Thymus (tissue), 11 donors: ENCODE measurements at regions not wholly inside any gene's neighbourhood (a gene's known extent, or its start where the extent isn't known, plus 50 kb on each side); places are given as distances from the start of the nearest gene placed in this dataset.

Experiments used
- DNase-seq, 9 donors: peaks; one replicate each; pipeline ENCODE4 v3.0.0-alpha.2; 2013; ENCODE audit warnings: low spot score in 9 of 9, low read depth in 6 of 9, missing footprints in 1 of 9
- H3K27ac ChIP-seq, 2 donors: one replicate each; pipeline ENCODE4 v1.5.1; 2013; ENCODE audit warnings: control low read depth in 1 of 2, low read depth in 1 of 2, low read length in 1 of 2, mild to moderate bottlenecking in 1 of 2, moderate library complexity in 1 of 2
- H3K27me3 ChIP-seq, 2 donors: one replicate each; pipeline ENCODE4 v1.5.1; 2013; ENCODE audit warnings: low read length in 1 of 2; ENCODE audit not compliant: control insufficient read depth in 2 of 2, insufficient read depth in 1 of 2
- H3K36me3 ChIP-seq, 2 donors: one replicate each; pipeline ENCODE4 v1.5.1; 2013; ENCODE audit warnings: low read length in 1 of 2, mild to moderate bottlenecking in 1 of 2, moderate library complexity in 1 of 2; ENCODE audit not compliant: control insufficient read depth in 2 of 2, insufficient read depth in 2 of 2
- H3K4me1 ChIP-seq, 2 donors: one replicate each; pipeline ENCODE4 v1.5.1; 2013; ENCODE audit warnings: low read length in 2 of 2; ENCODE audit not compliant: control insufficient read depth in 2 of 2, insufficient read depth in 2 of 2
- H3K4me3 ChIP-seq, 2 donors: one replicate each; pipeline ENCODE4 v1.5.1; 2013; ENCODE audit warnings: low read length in 2 of 2, control low read depth in 1 of 2, mild to moderate bottlenecking in 1 of 2
- H3K9me3 ChIP-seq, 2 donors: one replicate each; pipeline ENCODE4 v1.5.1; 2013; ENCODE audit warnings: low read length in 1 of 2, mild to moderate bottlenecking in 1 of 2; ENCODE audit not compliant: control insufficient read depth in 2 of 2, insufficient read depth in 1 of 2
- WGBS: extraction: QIAGEN DNeasy Blood & Tissue Kit; methylation state at CpG from one replicate; pipeline ENCODE4 v1.1.7; 2013; 5-methylcytosine and 5-hydroxymethylcytosine counted together
- donor health status: healthy.

- WGBS: 91% methylated on average over 2 of the region's 2 CpGs
- no peak overlapping the region for H3K4me3 ChIP-seq
- H3K9me3 ChIP-seq: no peaks in the 10 kb centered on the region
These were observed 276.8 kb upstream of the AKR1E2 start for GRCh38 chr10:4549139-4549653.

GRCh38 chr10:4546931-4547330 is 279.1 kb upstream of the AKR1E2 start:
- Histone ChIP-seq H3K36me3 (no peaks in the 10 kb centered on the region), H3K4me3 (no peak overlapping the region), H3K27ac (no peak overlapping the region), H3K4me1 (no peaks in the 10 kb centered on the region), H3K9me3 (no peaks in the 10 kb centered on the region), H3K27me3 (no peaks in the 10 kb centered on the region)
- WGBS: 96% methylated on average over 1 of the region's 1 CpG
- no peak for DNase-seq

More at GRCh38 chr10:4549139-4549653, 276.8 kb upstream of the AKR1E2 start:
- no peaks in the 10 kb centered on the region for H3K36me3 ChIP-seq
- H3K27me3 ChIP-seq: no peaks in the 10 kb centered on the region
- H3K27ac ChIP-seq: no peak overlapping the region
- DNase-seq: no peak
- H3K4me1 ChIP-seq: no peaks in the 10 kb centered on the region

GRCh38 chr10:4546500-4546899 is 279.5 kb upstream of the AKR1E2 start:
- H3K9me3 ChIP-seq: no peaks in the 10 kb centered on the region
- 97% methylated on average over 7 of the region's 7 CpGs for WGBS
- DNase-seq: no peak

DNA sequence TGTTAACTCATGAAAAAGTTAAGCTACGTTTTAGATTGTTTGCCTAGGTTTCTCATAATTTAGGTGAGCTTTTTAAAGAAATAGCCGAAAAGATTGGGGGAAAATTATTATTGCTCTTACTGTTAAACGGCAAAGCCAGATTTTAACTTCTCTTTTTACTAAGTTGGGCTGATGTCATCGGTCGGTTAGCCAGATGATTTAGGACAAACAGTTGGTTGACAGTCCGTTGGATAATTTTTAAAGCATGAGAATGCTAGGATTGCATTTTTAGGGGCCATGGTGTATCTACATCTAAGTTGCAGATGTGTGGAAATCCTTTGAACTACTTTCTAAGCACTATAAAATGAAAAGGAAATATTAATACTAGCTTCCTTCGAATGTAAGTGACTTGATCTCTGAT is 280.9 kb upstream of the AKR1E2 start:
- Histone ChIP-seq H3K4me1 (no peaks in the 10 kb centered on the region), H3K9me3 (no peaks in the 10 kb centered on the region), H3K27ac (no peak overlapping the region), H3K27me3 (no peaks in the 10 kb centered on the region), H3K36me3 (no peaks in the 10 kb centered on the region), H3K4me3 (no peak overlapping the region)
- DNase-seq: no peak
- WGBS: 22% methylated on average over 7 of the region's 7 CpGs

More at GRCh38 chr10:4546500-4546899, 279.5 kb upstream of the AKR1E2 start:
- Histone ChIP-seq H3K27ac (no peak overlapping the region), H3K4me1 (no peaks in the 10 kb centered on the region), H3K36me3 (no peaks in the 10 kb centered on the region), H3K4me3 (no peak overlapping the region), H3K27me3 (no peaks in the 10 kb centered on the region)

DNA sequence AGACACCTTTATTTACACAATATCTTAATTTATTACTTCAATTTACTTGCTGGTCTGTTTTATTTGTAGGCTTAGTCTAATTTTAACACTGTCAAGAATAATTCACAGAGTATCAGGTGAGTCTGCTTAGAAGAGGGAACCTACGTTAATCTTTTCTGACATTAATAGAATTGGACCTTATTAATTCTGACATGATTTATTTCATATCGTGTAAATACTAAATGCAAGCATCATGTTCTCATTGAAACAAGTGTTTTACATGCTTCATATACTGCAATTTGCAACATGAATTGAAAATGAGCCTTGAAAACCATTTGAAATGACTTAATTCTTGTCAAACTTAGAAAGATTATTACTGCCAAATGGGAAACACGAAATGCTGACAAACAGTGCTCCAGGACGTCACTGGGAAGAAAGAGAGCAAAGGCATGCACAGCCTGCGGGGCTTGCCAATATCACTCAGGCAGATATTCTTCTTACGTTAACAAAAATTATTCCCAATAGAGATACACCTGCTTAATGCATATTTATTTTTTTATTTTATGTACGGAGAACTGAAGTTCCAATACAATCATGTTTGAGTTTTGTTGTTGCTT is 282.0 kb upstream of the AKR1E2 start:
- 95% methylated on average over 7 of the region's 7 CpGs for WGBS
- H3K4me1 ChIP-seq: no peaks in the 10 kb centered on the region
- H3K27ac ChIP-seq: no peak overlapping the region
- H3K4me3 ChIP-seq: no peak overlapping the region
- no peaks in the 10 kb centered on the region for H3K27me3 ChIP-seq
- no peaks in the 10 kb centered on the region for H3K36me3 ChIP-seq
- DNase-seq: no peak
- no peaks in the 10 kb centered on the region for H3K9me3 ChIP-seq

DNA sequence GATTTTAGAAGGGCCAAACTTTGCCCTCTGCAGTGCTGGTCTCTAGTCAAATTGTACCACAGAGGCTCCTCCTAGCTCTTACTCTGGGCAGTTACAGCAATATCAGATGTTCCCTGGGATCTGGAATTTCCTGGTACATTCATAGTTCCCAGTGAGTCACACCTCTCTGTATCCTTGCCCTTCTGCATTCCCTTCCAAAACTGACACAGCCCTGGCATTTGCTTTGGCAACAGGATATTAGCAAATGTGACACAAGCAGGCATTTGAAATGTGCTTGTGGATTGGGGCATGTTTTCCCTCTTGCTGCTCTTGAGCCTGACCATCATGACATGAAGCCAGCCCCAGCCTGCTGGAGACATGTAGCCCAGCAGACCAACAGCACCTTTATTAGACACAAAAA is 284.7 kb upstream of the AKR1E2 start:
- Histone ChIP-seq H3K4me1 (no peaks in the 10 kb centered on the region), H3K9me3 (no peaks in the 10 kb centered on the region), H3K27ac (no peak overlapping the region), H3K36me3 (no peaks in the 10 kb centered on the region), H3K27me3 (no peaks in the 10 kb centered on the region), H3K4me3 (no peak overlapping the region)
- no peak for DNase-seq

DNA sequence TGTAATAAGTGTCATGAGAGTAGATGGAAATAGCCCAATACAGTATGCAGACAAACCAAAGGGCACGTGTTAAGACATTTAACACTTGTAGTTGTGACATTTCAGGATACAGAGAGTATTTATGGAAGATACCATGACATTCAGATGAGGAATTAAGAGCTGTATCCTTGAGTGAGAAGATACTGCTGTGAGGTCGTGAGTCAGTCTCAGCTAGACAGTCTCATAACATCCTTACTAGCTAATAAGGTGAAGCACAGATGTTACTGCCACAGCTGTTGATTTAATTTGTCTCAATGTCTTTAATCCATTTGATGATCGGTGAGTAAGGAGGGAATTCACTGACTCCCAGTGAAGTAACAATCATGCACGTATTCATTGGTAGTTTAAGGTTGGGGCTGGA is 288.0 kb upstream of the AKR1E2 start:
- DNase-seq: no peak
- Histone ChIP-seq H3K36me3 (no peaks in the 10 kb centered on the region), H3K4me3 (no peak overlapping the region), H3K9me3 (no peaks in the 10 kb centered on the region), H3K27me3 (no peaks in the 10 kb centered on the region), H3K27ac (no peak overlapping the region), H3K4me1 (no peaks in the 10 kb centered on the region)
- WGBS: 95% methylated on average over 4 of the region's 4 CpGs

DNA sequence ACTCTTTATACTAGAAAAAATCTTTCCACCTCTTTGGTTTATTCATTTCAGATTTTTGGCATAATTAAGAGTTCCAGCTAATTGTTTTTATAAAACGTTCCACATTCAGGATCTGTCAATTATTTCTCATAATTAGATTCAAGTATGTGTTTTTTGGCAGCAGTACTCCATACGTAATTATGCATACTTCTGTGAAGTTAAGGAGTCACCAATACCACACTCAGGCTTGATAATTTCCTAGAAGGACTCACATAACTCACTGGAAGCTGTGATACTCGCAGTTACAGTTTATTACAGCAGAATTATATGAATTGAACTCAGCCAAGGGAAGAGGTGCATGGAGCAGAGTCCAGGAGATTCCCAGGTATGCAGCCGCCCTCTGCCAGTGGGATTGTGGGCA is 290.5 kb upstream of the AKR1E2 start:
- H3K9me3 ChIP-seq: no peaks in the 10 kb centered on the region
- H3K27ac ChIP-seq: no peak overlapping the region
- DNase-seq: no peak
- H3K36me3 ChIP-seq: no peaks in the 10 kb centered on the region
- no peak overlapping the region for H3K4me3 ChIP-seq
- H3K27me3 ChIP-seq: no peaks in the 10 kb centered on the region
- WGBS: 92% methylated on average over 4 of the region's 4 CpGs
- H3K4me1 ChIP-seq: no peaks in the 10 kb centered on the region

DNA sequence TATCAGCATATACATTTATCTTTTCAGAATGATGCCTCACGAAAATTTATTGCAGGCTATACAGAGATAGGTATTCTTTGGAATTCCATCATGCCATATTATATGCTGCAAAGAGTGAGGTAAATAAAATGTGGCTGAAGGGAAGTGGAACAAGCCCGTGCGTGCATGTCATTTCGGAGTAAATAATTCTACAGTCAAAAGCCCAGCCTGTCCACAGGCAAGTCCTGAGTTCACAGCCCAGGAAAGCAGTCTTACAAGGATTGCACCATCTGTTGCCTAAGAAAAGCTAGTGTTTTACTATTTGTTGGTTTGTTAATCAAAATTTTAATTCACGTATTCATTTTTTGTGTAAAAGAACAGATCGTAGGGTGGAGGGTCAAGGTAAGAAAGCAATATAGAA is 292.4 kb upstream of the AKR1E2 start:
- 96% methylated on average over 6 of the region's 6 CpGs for WGBS
- Histone ChIP-seq H3K27ac (no peak overlapping the region), H3K36me3 (no peaks in the 10 kb centered on the region), H3K4me1 (no peaks in the 10 kb centered on the region), H3K4me3 (no peak overlapping the region), H3K9me3 (no peaks in the 10 kb centered on the region), H3K27me3 (no peaks in the 10 kb centered on the region)
- no peak for DNase-seq
